ENCODE measurements at regions not wholly inside any gene's neighbourhood (a gene's known extent, or its start where the extent isn't known, plus 50 kb on each side); places are given as distances from the start of the nearest gene placed in this dataset.

DNA sequence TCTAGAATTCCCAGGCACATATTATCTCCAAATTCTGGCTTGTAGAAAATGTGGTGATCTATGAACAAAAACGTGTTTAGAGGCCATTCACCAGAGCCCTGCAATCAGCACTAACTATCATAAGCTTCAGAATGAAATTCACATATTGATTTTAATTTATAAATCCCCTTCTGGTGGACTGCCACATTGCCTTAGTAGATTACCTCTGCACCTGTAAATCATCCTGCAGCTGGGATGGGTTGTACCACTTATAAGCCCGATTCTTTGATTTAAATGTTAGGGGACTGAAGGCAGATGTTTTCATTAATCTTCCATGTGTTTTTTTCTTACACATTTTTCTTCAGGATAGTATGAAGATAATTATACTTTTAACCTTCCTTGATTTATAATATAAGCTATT lies 140.7 kb upstream of the PTPRD start:
- TF ChIP-seq, protein P1, sequence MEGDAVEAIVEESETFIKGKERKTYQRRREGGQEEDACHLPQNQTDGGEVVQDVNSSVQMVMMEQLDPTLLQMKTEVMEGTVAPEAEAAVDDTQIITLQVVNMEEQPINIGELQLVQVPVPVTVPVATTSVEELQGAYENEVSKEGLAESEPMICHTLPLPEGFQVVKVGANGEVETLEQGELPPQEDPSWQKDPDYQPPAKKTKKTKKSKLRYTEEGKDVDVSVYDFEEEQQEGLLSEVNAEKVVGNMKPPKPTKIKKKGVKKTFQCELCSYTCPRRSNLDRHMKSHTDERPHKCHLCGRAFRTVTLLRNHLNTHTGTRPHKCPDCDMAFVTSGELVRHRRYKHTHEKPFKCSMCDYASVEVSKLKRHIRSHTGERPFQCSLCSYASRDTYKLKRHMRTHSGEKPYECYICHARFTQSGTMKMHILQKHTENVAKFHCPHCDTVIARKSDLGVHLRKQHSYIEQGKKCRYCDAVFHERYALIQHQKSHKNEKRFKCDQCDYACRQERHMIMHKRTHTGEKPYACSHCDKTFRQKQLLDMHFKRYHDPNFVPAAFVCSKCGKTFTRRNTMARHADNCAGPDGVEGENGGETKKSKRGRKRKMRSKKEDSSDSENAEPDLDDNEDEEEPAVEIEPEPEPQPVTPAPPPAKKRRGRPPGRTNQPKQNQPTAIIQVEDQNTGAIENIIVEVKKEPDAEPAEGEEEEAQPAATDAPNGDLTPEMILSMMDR (IDR thresholded peaks at IDR 0.05; ENCODE audit: control extremely low read depth, extremely low read depth): no peak
- 63 to 65% methylated on average over 2 of the region's 2 CpGs for WGBS, 2 donors
- Histone ChIP-seq H3K36me3 (ENCODE audit: control insufficient read depth in 4 of 4, insufficient read depth in 4 of 4, low read length in 4 of 4) (no peaks in the 10 kb centered on the region), H3K4me1 (ENCODE audit: control insufficient read depth in 5 of 5, insufficient read depth in 5 of 5, low read length in 5 of 5) (no peaks in the 10 kb centered on the region), H3K4me3 (no peak overlapping the region), H3K9me3 (ENCODE audit: control insufficient read depth in 4 of 4, insufficient read depth in 3 of 4, low read length in 3 of 4) (no peaks in the 10 kb centered on the region), H3K27me3 (ENCODE audit: control insufficient read depth in 3 of 3, insufficient read depth in 3 of 3, low read length in 2 of 3) (no peaks in the 10 kb centered on the region), H3K27ac (ENCODE audit: low read depth in 1 of 2, low read length in 1 of 2) (no peak overlapping the region), H3K9ac (ENCODE audit: insufficient read depth in 1 of 2, low read length in 2 of 2) (no peak overlapping the region)
- ATAC-seq (ENCODE audit: insufficient read depth, low FRiP score) (no peak), DNase-seq (no peak)

DNA sequence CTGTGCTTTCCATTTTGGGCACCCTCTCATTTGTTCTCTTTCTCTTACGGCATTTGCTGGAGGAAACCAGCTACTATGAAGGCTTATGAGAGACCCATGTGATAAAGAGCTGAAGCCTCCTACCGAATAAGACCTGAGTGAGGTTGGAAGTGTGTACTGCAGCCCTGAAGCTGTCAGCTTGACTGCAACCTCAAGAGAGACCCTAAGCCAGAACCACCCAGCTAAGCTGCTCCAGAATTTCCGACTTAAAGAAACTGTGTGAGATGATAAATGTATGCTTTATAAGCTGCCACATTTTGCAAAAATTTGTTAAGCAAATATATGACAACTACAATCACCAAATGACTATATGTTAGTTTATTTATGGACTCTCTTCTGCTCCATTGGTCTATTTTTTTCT lies 151.7 kb upstream of the PTPRD start:
- WGBS, 2 donors: 78 to 82% methylated on average over 3 of the region's 3 CpGs
- TF ChIP-seq, protein P1 (IDR thresholded peaks at IDR 0.05; ENCODE audit: control extremely low read depth, extremely low read depth): no peak
- ATAC-seq (ENCODE audit: insufficient read depth, low FRiP score) (no peak), DNase-seq (no peak)
- no peaks in the 10 kb centered on the region for H3K36me3 ChIP-seq (ENCODE audit: control insufficient read depth in 4 of 4, insufficient read depth in 4 of 4, low read length in 4 of 4)
- H3K9ac ChIP-seq (ENCODE audit: insufficient read depth in 1 of 2, low read length in 2 of 2): no peak overlapping the region
- H3K4me3 ChIP-seq: no peak overlapping the region
- no peaks in the 10 kb centered on the region for H3K9me3 ChIP-seq (ENCODE audit: control insufficient read depth in 4 of 4, insufficient read depth in 3 of 4, low read length in 3 of 4)
- no peak overlapping the region for H3K27ac ChIP-seq (ENCODE audit: low read depth in 1 of 2, low read length in 1 of 2)
- no peaks in the 10 kb centered on the region for H3K4me1 ChIP-seq (ENCODE audit: control insufficient read depth in 5 of 5, insufficient read depth in 5 of 5, low read length in 5 of 5)
- peaks cover 0 to 3% (median 0%) of the 10 kb centered on the region in 3 donors for H3K27me3 ChIP-seq (ENCODE audit: control insufficient read depth in 3 of 3, insufficient read depth in 3 of 3, low read length in 2 of 3)

DNA sequence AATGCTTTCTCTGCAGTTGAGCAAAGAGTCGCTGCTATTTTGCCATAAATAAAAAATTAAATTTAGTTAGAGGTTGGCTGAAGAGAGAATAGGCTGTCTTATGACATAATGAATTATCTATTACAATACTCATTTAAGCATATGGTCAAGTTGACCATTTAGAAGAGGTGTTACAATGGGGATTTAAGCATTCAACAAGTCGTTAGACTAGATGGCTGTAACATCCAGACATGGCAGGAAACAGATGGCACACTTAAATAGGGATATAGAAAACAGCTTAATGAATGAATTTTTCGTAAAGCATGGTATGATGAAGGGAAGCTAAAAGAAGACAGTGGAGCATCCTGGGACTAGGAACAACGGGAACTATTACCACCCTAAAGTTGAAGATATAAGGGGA lies 160.3 kb upstream of the PTPRD start:
- H3K4me3 ChIP-seq: no peak overlapping the region

More for the DNA sequence above, 160.3 kb upstream of the PTPRD start:
- WGBS, 2 donors: 36 to 44% methylated on average over 4 of the region's 4 CpGs
- H3K9me3 ChIP-seq (ENCODE audit: control insufficient read depth in 4 of 4, insufficient read depth in 3 of 4, low read length in 3 of 4): peaks cover 0 to 3% (median 0%) of the 10 kb centered on the region in 4 donors
- ATAC-seq (ENCODE audit: insufficient read depth, low FRiP score) (no peak), DNase-seq (peak in 2 of 3 donors; percentile 19 to 47)
- no peaks in the 10 kb centered on the region for H3K36me3 ChIP-seq (ENCODE audit: control insufficient read depth in 4 of 4, insufficient read depth in 4 of 4, low read length in 4 of 4)
- TF ChIP-seq, protein P1 (IDR thresholded peaks at IDR 0.05; ENCODE audit: control extremely low read depth, extremely low read depth): no peak
- peaks cover 0 to 3% (median 0%) of the 10 kb centered on the region in 3 donors for H3K27me3 ChIP-seq (ENCODE audit: control insufficient read depth in 3 of 3, insufficient read depth in 3 of 3, low read length in 2 of 3)
- peaks cover 0 to 13% (median 0%) of the 10 kb centered on the region in 5 donors for H3K4me1 ChIP-seq (ENCODE audit: control insufficient read depth in 5 of 5, insufficient read depth in 5 of 5, low read length in 5 of 5)
- H3K27ac ChIP-seq (ENCODE audit: low read depth in 1 of 2, low read length in 1 of 2): no peak overlapping the region
- H3K9ac ChIP-seq (ENCODE audit: insufficient read depth in 1 of 2, low read length in 2 of 2): no peak overlapping the region

Data from lung (tissue), 11 donors.